IPS-18a (cell line): ENCODE measurements at regions not wholly inside any gene's neighbourhood (a gene's known extent, or its start where the extent isn't known, plus 50 kb on each side); places are given as distances from the start of the nearest gene placed in this dataset.
"Not testable (repeated sequence)": the region's sequence is repeated elsewhere in the genome, so short reads cannot be mapped to it uniquely, and the experiment has no call there.

ENCODE experiments used
- H3K27ac ChIP-seq: one replicate; pipeline ENCODE4 v1.5.1; 2013; ENCODE audit warnings: low read length
- H3K27me3 ChIP-seq: one replicate; pipeline ENCODE4 v1.6.1; 2013; ENCODE audit warnings: mild to moderate bottlenecking, low read length; ENCODE audit not compliant: control insufficient read depth, insufficient read depth
- H3K36me3 ChIP-seq: one replicate; pipeline ENCODE4 v1.6.1; 2013; ENCODE audit warnings: low read depth, low read length; ENCODE audit not compliant: control insufficient read depth
- H3K4me1 ChIP-seq: one replicate; pipeline ENCODE4 v1.6.1; 2013; ENCODE audit warnings: low read depth, low read length; ENCODE audit not compliant: control insufficient read depth
- H3K4me3 ChIP-seq: one replicate; pipeline ENCODE4 v1.5.1; 2013; ENCODE audit warnings: low read length
- H3K9ac ChIP-seq: one replicate; pipeline ENCODE4 v1.6.1; 2013; ENCODE audit warnings: mild to moderate bottlenecking, low read length, moderate library complexity
- H3K9me3 ChIP-seq: one replicate; pipeline ENCODE4 v1.6.1; 2013; ENCODE audit warnings: low read depth, low read length; ENCODE audit not compliant: control insufficient read depth

- Histone ChIP-seq H3K36me3 (no peaks in the 10 kb centered on the region), H3K9ac (no peak overlapping the region), H3K4me3 (no peak overlapping the region), H3K27ac (no peak overlapping the region), H3K9me3 (no peaks in the 10 kb centered on the region), H3K27me3 (no peaks in the 10 kb centered on the region), H3K4me1 (peaks cover 5% of the 10 kb centered on the region)
Observed at GRCh38 chr6:54491431-54491830, 183.2 kb downstream of the TINAG start.

DNA sequence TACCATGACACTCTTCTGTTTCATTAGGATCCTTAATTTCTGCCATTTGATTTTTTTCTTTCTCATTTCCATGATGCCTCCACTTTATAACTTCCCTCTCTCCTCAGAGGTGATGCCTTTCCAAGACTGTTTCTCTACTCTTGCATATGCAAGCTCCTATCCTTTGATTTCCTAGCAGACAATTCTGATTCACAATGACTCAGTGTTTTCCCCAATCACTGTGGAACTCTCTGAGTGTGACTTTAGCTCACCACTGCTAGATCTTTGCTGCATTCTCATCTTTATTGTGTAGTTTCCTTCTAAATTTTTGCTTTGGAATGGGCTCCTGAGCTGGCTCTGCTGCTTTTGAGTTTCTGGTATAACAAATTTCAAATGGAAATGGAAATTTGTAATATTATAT lies 184.9 kb downstream of the TINAG start:
- no peaks in the 10 kb centered on the region for H3K36me3 ChIP-seq
- H3K4me3 ChIP-seq = no peak overlapping the region
- no peak overlapping the region for H3K27ac ChIP-seq
- H3K27me3 ChIP-seq = no peaks in the 10 kb centered on the region
- H3K4me1 ChIP-seq = peaks cover 5% of the 10 kb centered on the region
- no peaks in the 10 kb centered on the region for H3K9me3 ChIP-seq
- H3K9ac ChIP-seq = no peak overlapping the region

GRCh38 chr6:54503144-54503543 lies 194.9 kb downstream of the TINAG start:
- no peak overlapping the region for H3K9ac ChIP-seq
- no peaks in the 10 kb centered on the region for H3K36me3 ChIP-seq
- H3K4me1 ChIP-seq = no peaks in the 10 kb centered on the region
- H3K9me3 ChIP-seq = no peaks in the 10 kb centered on the region
- H3K4me3 ChIP-seq = no peak overlapping the region
- no peaks in the 10 kb centered on the region for H3K27me3 ChIP-seq
- no peak overlapping the region for H3K27ac ChIP-seq

- Histone ChIP-seq H3K27me3 (no peaks in the 10 kb centered on the region), H3K9ac (no peak overlapping the region), H3K36me3 (no peaks in the 10 kb centered on the region), H3K4me3 (no peak overlapping the region), H3K27ac (no peak overlapping the region), H3K9me3 (no peaks in the 10 kb centered on the region), H3K4me1 (no peaks in the 10 kb centered on the region)
Observed at GRCh38 chr6:54515013-54515412, 206.8 kb downstream of the TINAG start.

DNA sequence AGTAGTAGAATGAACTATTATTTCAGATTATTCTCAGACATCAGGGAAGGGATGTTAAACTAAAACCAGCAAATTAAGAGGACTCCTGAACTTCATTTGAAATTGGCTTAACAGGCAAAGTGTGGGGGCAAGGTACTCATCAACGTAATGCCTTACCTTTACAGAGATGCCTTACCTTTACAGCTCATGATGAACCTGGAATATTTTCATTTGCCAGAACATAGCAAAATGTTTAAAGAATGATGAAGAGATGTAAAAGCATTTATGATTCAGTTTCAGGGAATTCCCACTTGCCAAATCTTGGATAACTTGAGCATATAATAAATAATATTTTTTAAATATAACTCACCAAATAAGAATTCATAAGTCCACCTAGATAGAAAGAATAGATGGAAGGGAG lies 207.5 kb downstream of the TINAG start:
- Histone ChIP-seq H3K4me1 (no peaks in the 10 kb centered on the region), H3K9me3 (no peaks in the 10 kb centered on the region), H3K27ac (no peak overlapping the region), H3K36me3 (no peaks in the 10 kb centered on the region), H3K4me3 (no peak overlapping the region), H3K9ac (no peak overlapping the region), H3K27me3 (no peaks in the 10 kb centered on the region)

- no peaks in the 10 kb centered on the region for H3K9me3 ChIP-seq
- no peaks in the 10 kb centered on the region for H3K36me3 ChIP-seq
- no peak overlapping the region for H3K9ac ChIP-seq
- no peaks in the 10 kb centered on the region for H3K27me3 ChIP-seq
- no peak overlapping the region for H3K27ac ChIP-seq
- no peaks in the 10 kb centered on the region for H3K4me1 ChIP-seq
- H3K4me3 ChIP-seq = no peak overlapping the region
Observed at GRCh38 chr6:54516321-54516720, 208.1 kb downstream of the TINAG start.

GRCh38 chr6:54519161-54519560 lies 210.9 kb downstream of the TINAG start:
- no peaks in the 10 kb centered on the region for H3K27me3 ChIP-seq
- H3K4me1 ChIP-seq = no peaks in the 10 kb centered on the region
- H3K36me3 ChIP-seq = no peaks in the 10 kb centered on the region
- no peak overlapping the region for H3K4me3 ChIP-seq
- H3K27ac ChIP-seq = no peak overlapping the region
- H3K9ac ChIP-seq = no peak overlapping the region
- H3K9me3 ChIP-seq = no peaks in the 10 kb centered on the region

DNA sequence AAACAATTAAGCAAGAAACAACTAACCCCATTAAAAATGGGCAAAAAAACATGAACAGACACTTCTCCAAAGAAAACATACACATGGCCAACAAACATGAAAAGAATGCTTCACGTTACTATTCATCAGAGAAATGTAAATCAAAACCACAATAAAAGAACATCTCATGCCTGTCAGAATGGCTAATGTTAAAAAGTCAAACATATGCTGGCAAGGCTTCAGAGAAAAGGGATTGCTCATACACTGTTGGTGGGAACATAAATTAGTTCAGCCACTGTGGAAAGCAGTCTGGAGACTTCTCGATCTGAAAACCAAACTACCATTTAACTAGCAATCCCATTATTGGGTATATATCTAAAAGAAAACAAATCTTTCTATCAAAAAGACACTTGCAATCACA lies 217.5 kb downstream of the TINAG start:
- no peaks in the 10 kb centered on the region for H3K36me3 ChIP-seq
- peaks cover 7% of the 10 kb centered on the region for H3K9me3 ChIP-seq
- H3K9ac ChIP-seq = no peak overlapping the region
- no peaks in the 10 kb centered on the region for H3K27me3 ChIP-seq
- no peaks in the 10 kb centered on the region for H3K4me1 ChIP-seq
- H3K4me3 ChIP-seq = no peak overlapping the region
- H3K27ac ChIP-seq = no peak overlapping the region

GRCh38 chr6:54533567-54533966 lies 225.3 kb downstream of the TINAG start:
- Histone ChIP-seq H3K4me3 (no peak overlapping the region), H3K27me3 (no peaks in the 10 kb centered on the region), H3K4me1 (no peaks in the 10 kb centered on the region), H3K27ac (no peak overlapping the region), H3K9me3 (no peaks in the 10 kb centered on the region), H3K9ac (no peak overlapping the region), H3K36me3 (no peaks in the 10 kb centered on the region)

DNA sequence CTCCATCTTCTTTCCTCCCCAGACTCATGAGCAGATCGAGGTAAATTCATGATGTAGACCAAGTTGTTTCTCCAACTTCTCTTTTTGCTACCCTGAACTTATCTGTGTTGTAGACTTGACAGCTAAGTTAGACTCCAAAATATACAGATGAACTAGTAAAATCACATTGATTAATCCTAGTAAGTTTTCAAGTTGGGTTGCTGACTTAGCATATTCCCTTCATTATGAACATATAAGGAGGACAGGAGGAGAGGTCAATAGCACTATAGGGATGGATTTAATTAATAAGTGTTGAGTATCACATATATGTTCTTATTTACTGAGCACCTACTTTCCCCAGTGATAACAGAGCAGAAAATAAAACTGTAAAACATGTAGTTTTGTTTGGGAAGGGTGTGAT lies 227.3 kb downstream of the TINAG start:
- H3K27ac ChIP-seq = no peak overlapping the region
- no peaks in the 10 kb centered on the region for H3K9me3 ChIP-seq
- H3K4me1 ChIP-seq = no peaks in the 10 kb centered on the region
- no peak overlapping the region for H3K9ac ChIP-seq
- no peak overlapping the region for H3K4me3 ChIP-seq
- no peaks in the 10 kb centered on the region for H3K27me3 ChIP-seq
- H3K36me3 ChIP-seq = no peaks in the 10 kb centered on the region

DNA sequence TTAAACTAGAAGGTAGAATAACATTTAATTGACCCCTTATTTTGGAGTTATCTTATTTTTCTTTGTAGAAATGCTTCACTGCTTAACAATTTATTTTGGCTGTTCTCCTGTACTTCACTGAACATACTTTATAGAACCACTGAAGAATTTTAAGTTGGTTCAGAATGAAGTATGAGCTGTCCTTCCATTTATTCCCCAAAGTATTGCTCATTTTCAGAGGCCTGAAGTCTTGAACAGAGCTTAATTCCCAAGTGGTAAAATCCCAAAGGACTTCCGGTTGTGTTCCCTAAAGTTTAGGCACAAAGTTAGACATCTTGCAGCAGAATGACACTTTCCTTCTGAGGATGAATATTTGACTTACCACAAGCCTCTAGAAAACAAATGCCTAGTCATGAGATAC lies 233.3 kb downstream of the TINAG start:
- Histone ChIP-seq H3K4me3 (no peak overlapping the region), H3K9me3 (no peaks in the 10 kb centered on the region), H3K4me1 (no peaks in the 10 kb centered on the region), H3K36me3 (no peaks in the 10 kb centered on the region), H3K27ac (no peak overlapping the region), H3K27me3 (no peaks in the 10 kb centered on the region), H3K9ac (no peak overlapping the region)

GRCh38 chr6:54559136-54559535 lies 250.9 kb downstream of the TINAG start:
- no peak overlapping the region for H3K27ac ChIP-seq
- no peaks in the 10 kb centered on the region for H3K9me3 ChIP-seq
- no peaks in the 10 kb centered on the region for H3K36me3 ChIP-seq
- no peaks in the 10 kb centered on the region for H3K27me3 ChIP-seq
- H3K4me3 ChIP-seq = no peak overlapping the region
- no peaks in the 10 kb centered on the region for H3K4me1 ChIP-seq
- no peak overlapping the region for H3K9ac ChIP-seq

DNA sequence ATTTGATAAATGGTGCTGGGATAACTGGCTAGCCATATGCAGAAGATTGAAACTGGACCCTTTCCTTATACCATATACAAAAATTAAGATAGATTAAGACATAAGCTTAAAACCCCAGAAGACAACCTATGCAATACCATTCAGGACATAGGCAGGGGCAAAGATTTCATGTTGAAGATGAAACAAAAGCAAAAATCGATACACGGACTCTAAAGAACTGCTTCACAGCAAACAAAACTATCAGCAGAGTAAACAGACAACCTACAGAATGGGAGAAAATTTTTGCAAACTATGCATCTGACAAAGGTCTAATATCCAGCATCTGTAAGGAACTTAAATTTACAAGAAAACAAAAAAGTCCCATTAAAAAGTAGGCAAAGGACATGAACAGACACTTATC lies 255.9 kb downstream of the TINAG start:
- not testable (repeated sequence) for H3K4me1 ChIP-seq, H3K9ac ChIP-seq, H3K27me3 ChIP-seq, H3K9me3 ChIP-seq, H3K27ac ChIP-seq, H3K4me3 ChIP-seq, H3K36me3 ChIP-seq
